ENCODE measurements at regions not wholly inside any gene's neighbourhood (a gene's known extent, or its start where the extent isn't known, plus 50 kb on each side); places are given as distances from the start of the nearest gene placed in this dataset.

DNA sequence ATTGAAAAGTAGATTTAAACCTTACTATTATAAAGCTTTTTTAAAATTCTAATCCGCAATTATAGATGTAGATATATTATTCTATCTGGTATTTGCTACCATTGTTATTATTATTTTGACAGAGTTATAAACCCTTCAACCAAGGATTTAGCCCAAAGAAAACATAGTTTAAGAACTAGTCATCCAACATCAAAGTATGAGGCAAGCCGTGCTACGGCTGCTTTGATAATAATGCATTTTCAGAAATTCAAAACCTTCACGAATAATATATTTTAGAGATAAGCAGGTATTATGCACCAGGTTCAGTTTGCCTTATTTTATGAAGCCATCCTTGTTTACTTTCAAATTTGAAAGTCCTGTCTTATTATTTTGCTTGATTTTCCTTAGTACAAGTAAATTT is 1501.7 kb downstream of the RAPGEF2 start:
- TF ChIP-seq TCF7L2 (IDR thresholded peaks at IDR 0.05; ENCODE audit: low read depth, low read length), result no peak
- TF ChIP-seq, protein P1, sequence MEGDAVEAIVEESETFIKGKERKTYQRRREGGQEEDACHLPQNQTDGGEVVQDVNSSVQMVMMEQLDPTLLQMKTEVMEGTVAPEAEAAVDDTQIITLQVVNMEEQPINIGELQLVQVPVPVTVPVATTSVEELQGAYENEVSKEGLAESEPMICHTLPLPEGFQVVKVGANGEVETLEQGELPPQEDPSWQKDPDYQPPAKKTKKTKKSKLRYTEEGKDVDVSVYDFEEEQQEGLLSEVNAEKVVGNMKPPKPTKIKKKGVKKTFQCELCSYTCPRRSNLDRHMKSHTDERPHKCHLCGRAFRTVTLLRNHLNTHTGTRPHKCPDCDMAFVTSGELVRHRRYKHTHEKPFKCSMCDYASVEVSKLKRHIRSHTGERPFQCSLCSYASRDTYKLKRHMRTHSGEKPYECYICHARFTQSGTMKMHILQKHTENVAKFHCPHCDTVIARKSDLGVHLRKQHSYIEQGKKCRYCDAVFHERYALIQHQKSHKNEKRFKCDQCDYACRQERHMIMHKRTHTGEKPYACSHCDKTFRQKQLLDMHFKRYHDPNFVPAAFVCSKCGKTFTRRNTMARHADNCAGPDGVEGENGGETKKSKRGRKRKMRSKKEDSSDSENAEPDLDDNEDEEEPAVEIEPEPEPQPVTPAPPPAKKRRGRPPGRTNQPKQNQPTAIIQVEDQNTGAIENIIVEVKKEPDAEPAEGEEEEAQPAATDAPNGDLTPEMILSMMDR (IDR thresholded peaks at IDR 0.05), result no peak
- TF ChIP-seq, protein P2, sequence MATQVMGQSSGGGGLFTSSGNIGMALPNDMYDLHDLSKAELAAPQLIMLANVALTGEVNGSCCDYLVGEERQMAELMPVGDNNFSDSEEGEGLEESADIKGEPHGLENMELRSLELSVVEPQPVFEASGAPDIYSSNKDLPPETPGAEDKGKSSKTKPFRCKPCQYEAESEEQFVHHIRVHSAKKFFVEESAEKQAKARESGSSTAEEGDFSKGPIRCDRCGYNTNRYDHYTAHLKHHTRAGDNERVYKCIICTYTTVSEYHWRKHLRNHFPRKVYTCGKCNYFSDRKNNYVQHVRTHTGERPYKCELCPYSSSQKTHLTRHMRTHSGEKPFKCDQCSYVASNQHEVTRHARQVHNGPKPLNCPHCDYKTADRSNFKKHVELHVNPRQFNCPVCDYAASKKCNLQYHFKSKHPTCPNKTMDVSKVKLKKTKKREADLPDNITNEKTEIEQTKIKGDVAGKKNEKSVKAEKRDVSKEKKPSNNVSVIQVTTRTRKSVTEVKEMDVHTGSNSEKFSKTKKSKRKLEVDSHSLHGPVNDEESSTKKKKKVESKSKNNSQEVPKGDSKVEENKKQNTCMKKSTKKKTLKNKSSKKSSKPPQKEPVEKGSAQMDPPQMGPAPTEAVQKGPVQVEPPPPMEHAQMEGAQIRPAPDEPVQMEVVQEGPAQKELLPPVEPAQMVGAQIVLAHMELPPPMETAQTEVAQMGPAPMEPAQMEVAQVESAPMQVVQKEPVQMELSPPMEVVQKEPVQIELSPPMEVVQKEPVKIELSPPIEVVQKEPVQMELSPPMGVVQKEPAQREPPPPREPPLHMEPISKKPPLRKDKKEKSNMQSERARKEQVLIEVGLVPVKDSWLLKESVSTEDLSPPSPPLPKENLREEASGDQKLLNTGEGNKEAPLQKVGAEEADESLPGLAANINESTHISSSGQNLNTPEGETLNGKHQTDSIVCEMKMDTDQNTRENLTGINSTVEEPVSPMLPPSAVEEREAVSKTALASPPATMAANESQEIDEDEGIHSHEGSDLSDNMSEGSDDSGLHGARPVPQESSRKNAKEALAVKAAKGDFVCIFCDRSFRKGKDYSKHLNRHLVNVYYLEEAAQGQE (IDR thresholded peaks at IDR 0.05; ENCODE audit: insufficient read depth in 1 of 2, low read depth in 2 of 2, low read length in 1 of 2), result no peak

Measured in Panc1 (cell line).